Left lobe of liver (tissue), 2 donors: ENCODE measurements at regions not wholly inside any gene's neighbourhood (a gene's known extent, or its start where the extent isn't known, plus 50 kb on each side); places are given as distances from the start of the nearest gene placed in this dataset.

ENCODE experiments used
- ATAC-seq: fragments of 200-7000 bp; cut with Tn5 transposase; one replicate; pipeline ENCODE4 v1.9.1; 2020; ENCODE audit warnings: mild to moderate bottlenecking, moderate library complexity
- DNase-seq: peaks from one replicate; pipeline ENCODE4 v3.0.0-alpha.2; 2020; ENCODE audit warnings: low spot score
- donor health status: DM: no; HTN: no; CAD: no; lungs with moderate emphysema.
- donor health status: DM: no; HTN: yes; CAD: no.

DNA sequence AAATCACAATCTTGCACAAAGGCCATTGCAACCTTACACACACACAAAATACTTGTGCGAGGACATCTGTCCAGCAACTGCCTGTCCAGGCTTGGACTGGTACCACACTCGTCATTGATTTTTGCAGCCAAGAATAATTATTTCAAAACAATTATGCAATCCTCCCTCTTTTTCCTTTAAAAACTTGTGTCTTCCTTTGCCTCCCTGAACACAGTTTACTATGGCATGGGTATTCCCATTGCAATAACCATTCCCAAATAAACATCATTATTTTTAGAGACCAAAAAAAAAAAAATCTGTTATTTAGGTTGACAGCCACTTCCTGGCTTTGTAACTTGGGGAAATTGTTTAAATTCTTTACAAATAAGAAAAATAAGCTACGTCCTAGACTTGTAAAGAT, 54.0 kb downstream of the C11orf91 start:
- DNase-seq: no peak
- no peak for ATAC-seq

DNA sequence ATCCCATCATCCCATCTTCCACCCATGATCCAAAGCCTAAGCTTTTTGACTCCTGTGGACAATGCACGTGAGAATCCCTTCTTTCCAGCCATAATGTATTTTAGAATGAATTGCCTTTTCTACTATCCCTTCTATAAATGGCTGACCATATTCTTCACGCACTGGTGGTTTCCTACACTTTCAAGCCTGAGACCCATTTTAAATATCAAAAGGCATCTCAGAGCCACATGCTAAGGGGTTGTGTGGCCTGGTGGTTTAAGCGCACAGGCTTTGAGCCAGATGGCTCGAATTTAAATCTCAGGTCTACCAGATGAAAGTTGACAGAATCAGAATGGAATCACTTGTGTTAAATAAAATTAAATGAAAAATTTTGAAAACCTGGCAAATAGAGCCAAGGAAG, 54.5 kb downstream of the C11orf91 start:
- ATAC-seq (no peak), DNase-seq (no peak)

DNA sequence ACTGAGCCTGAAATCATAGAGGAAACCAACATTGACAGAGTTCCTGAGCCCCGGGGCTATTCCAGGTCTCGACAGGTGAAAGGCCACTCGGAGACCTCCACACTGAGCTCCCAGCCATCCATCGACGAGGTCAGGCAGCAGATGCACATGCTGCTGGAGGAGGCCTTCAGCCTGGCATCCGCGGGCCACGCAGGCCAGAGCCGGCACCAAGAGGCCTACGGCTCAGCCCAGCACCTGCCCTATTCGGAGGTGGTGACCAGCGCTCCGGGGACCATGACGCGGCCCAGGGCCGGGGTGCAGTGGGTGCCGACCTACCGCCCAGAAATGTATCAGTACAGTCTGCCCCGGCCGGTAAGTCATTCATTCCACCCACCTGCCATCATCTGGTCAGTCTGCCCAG, 54.9 kb downstream of the C11orf91 start:
- DNase-seq (no peak), ATAC-seq (no peak)

DNA sequence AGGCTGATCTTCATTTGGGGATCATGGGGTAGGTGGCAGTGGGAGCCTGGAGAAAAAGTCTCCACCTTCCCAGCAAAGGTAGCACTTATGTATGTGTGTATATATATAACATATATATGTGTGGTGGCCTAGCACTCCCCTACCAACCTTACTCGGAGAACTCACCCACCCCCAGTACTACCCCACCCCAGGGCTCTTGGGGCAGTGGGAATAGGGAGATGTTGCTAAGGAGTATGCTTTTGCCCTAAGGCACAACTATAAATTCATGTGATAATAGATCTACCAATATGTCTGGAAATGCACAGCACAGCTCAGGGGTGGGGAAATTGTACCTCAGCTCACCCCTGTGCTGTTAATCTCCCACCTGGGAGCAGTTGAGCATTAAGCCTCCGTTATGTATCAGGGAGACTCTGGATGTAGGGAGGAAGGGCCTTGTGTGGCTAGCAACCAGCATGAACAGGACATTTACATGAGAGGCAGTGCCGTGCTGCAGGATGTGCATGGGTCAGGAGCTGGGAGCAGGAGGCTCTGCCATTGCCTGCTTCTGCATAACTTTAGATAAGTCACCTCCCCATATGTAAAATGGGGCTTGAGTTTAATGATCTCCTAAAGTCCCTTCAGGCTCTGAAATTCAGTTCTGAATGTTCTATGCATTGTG, 57.3 kb downstream of the C11orf91 start:
- ATAC-seq (no peak), DNase-seq (no peak)

DNA sequence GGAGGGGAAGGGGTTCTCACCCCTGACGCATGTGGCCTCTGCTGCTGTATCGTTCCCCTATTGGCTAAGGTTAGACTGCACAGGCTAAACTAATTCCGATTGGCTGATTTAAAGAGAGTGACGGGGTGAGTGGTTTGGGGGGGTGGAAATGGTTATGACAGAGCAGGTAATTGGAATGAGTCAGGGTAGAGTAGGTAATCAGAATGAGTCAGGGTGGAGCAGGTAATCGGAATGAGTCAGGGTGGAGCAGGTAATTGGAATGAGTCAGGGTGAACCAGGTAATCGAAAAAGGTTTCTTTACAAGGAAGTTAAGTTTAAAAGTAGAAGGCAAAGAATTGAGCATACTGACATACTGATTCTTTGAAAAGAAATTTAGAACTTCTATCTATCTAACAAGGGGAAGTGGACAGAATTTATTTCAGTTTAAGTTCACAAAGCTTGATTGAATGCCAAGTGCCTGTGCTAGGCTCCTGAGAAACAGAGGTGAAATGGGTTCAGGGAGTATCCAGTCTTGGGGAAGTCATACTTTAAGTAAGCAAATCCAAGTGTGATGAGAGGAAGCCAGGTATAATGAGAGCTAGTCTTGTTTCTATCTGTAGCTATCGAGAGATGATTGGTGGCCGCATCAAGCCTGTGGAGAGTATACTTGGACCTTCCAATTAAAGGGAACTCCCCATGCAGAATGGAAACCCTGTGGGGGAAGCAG, 58.0 kb downstream of the C11orf91 start:
- no peak for ATAC-seq
- DNase-seq: no peak

DNA sequence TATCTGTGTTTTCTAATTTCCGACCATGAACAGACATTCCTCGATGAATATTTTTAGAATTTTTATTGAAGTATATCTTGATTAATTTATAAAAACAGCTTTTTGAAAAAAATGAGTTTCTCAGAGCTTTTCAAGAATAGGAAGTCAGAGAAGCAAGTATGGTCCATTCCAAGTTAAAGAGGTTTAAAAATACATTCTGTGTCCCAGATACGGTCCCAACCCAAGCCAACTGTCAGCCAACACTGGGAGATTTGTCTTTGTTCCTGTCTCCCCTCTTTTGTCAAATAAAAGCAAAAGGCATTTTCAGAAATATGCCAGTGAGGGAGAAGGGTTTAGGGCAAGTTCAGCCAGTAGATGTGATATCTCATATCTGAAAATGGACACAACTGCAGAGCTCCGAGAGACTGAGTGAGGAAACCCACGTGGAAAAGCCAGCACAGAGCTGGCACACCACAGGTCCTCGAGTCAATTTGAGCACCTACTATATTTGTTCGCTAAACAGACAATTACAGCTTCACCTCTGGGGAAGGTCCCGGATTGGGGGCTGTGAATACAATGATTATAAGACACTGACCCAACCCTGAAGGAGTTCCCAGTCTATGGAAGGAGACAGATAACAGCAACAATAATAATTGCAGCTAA, 59.8 kb downstream of the C11orf91 start:
- no peak for ATAC-seq
- no peak for DNase-seq

DNA sequence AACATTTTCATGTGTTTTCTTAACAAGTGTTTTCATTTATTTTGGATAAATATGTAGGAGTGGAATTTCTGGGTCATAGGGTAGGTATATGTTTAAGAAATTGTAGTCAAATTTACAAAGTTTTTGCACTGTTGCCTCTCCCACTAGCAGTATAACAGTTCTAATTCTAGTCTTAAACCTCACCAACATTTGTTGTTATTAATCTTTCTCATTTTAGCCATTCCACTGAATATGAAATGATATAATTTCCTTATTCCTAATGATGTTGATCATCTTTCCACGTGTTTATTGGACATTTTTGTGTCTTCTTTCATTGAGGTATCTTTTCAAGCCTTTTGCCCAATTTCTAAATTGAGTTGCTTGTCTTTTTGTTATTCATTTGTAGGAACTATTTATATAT, 62.0 kb downstream of the C11orf91 start:
- ATAC-seq (no peak), DNase-seq (no peak)

DNA sequence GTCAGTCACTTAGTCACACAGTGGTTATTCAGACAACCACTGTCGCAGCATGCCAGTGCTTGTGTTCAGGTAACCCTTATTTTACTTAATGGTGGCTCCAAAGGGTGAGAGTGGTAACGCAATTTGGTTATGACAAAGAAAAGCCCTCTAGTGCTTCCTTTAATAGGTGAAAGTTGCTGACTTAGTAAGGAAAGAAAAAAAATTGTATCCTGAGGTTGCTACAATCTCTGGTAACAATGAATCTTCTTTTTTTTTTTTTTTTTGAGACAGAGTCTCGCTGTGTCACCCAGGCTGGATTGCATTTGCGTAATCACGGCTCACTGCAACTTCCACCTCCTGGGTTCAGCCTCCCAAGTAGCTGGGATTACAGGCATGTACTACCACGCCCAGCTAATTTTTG, 64.5 kb downstream of the C11orf91 start:
- DNase-seq: no peak
- ATAC-seq: no peak

DNA sequence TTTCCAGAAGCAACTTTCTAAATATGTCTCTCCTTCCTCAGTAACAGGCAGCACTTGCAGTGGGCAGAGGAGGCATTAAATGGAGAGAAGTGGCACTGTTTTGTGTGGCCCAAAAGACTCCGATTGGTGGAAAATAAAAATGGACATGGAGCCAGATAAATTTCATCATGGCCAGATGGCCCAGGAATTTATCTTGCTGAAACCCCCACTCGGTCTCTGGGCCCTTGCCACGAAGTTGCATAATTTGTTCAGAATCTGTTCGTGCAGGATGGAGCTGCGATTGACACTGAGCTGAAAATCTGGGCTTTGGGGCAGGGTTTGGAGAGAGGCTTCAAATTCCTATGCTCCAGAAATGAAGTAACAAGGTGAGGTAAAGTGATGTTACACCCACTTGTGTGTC, 65.5 kb downstream of the C11orf91 start:
- ATAC-seq: no peak

DNA sequence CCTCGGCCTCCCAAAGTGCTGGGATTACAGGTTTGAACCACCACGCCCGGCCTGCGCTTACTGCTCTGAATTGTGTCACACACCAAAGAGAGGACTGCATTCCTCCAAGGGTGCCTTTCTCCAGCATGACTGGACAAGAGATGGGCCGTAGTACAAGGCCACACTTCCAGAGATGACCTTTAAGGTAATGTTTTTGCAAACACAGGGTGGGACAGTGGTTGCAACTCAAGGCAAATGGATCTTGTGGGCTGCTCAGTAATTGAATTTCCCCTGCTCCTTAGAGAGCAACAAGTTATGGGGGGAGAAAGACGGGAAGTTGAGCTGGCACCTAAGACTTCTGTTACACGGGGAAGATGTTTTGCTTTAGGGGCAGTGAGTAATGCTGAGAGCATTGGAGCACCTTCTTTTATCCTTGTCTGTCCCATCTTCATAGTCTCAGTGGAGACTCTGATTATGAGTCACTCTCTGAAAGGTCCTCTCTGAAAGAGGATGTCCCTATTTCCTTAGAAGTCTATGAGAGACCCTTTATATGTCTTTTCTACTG, 66.3 kb downstream of the C11orf91 start:
- no peak for DNase-seq
- ATAC-seq: no peak

More for the DNA sequence above, 65.5 kb downstream of the C11orf91 start:
- no peak for DNase-seq

DNA sequence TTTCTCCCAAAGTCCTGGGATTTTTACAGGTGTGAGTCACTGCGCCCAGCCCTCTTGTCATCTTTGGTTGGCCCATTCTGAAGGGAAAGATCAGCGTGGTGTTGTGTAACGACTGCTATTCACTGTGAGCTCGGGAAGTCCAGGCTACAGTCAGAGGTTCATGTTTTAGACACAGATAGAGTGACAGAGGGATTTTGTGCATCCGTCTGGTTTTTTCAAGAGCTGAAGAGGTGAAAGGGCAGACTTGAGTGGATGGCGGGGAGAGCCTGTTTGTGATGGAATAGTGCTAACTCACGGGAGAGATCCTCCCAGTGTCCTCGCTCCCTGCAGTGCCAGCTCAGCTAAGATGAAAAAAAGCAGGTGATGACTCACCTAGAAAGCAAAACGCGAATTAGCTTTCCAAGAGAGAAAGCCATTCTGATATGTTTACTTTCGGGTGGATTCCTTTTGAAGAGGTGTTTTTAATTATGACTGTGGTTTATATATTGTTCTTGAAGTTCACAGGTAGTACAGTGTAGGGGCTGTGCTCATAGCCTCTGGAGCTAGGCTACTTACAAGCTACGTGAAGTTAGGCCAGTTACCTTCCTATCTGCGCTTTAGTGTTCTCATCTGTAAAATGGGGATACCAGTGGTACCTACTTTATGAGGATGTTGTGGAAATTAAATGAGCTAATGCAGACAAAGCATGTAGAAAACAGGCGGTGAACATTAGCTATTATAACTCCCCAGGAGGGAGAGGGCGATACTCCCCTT, 67.2 kb downstream of the C11orf91 start:
- ATAC-seq: no peak
- DNase-seq: no peak

DNA sequence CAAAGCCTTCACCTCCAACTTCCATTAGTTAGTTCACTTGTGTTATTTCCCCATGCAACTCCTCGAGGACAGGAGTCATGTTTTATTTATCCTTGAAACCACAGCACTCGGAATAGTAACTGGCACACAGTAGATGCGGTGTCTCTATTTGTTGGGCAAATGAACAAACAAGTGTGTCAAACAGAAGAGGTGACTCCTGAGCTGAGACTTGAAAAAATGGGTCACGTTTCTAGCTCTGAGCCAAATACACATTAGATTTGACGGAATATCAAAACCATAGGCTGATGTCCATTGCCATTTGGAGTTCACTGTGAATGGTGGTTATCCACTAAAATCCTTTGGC, 68.9 kb downstream of the C11orf91 start:
- DNase-seq: no peak
- no peak for ATAC-seq

DNA sequence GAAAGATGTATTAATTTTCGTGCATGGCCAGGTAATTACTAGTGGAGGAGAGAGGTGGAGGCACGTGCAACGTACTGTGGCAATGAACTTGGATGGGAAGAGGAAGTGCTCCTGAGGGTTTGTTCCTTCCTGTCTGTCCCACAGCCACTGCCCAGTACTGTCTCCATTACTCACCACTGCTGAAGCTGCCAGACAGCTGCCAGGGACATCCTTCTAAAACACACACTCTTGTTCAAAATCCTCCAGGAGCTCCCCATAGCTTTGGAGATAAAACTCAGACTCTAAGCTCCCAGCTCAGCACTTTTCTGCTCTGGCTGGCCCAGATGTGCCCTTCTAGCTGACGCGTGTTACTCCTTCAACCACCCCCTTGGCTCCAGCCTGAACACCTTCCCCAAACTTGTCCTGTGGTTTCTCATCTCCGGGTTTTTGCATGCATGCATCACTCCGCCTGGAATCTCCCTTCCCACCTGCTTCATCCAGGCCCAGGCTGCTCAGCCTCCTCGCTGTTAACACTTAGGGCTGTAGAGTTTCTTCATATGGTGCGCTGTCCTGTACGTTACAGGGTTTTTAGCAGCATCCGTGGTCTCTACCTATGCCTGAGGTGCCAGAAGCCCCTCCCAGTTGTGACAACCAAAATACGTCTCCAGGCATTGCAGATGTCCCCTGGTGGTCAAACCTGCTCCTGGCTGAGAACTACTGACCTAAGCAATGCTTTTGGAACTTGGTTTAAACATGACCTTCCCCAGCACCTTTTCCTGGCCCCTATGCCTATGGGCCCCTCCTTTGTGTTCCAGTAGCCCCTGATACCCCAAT, 69.5 kb downstream of the C11orf91 start:
- DNase-seq: no peak
- no peak for ATAC-seq

DNA sequence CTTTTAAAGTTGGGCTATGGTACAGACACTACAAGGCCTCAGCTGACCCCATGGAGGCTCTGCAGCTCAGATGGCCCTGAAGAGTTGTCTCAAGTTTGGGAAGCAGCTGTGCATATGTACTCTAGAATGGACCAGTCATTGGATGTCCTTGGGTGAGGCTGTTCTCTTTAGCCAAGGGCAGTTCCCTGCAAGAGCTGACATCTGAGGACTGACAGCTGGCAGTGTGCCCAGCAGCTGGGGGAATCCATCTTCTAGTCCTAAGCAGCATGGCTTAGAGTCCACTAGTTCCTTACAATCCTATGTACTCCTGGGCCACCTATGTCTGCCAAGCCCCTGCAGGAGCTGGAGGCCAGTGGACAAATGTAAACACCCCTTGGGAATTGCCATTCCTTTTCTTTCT, 76.5 kb downstream of the C11orf91 start:
- no peak for DNase-seq
- ATAC-seq: no peak

DNA sequence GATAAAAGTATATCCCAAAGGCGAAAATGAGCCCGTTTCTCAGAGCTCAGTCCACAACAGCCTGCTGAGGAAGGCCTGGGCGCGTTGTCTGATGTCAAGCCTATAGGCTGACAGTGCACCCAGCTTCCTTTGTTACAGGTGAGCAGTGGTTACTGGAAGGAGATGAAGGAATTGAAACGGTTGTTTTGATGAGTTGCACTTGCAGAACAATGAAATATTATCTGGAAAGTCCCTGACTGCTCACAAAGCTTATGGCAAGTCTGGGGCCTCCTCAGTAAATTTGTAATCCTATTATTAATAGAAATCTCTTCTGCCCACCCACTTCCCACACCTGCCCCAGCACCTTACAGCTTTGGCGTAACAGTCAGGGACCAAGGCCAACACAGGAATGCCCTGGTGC, 77.8 kb downstream of the C11orf91 start:
- ATAC-seq (no peak), DNase-seq (no peak)

DNA sequence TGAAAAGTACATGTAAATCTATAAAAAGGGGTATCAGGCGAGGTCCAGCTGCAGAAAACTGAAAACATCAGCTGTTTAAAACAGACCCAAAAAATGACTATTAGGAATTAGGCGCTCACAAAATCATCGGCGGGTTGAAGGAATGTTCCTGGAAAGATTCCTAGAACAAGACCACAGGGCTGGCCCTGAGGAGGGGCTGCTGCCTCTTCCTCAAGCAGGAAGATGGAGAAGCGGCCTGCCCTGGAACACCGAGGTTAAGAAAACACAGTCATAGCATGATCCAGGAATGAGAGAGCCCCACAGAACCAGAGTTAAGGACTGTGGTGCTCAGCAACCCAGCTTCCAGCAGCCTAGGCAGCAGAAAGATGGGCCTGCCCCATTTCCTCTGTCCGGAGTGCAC, 78.4 kb downstream of the C11orf91 start:
- ATAC-seq: no peak
- no peak for DNase-seq

DNA sequence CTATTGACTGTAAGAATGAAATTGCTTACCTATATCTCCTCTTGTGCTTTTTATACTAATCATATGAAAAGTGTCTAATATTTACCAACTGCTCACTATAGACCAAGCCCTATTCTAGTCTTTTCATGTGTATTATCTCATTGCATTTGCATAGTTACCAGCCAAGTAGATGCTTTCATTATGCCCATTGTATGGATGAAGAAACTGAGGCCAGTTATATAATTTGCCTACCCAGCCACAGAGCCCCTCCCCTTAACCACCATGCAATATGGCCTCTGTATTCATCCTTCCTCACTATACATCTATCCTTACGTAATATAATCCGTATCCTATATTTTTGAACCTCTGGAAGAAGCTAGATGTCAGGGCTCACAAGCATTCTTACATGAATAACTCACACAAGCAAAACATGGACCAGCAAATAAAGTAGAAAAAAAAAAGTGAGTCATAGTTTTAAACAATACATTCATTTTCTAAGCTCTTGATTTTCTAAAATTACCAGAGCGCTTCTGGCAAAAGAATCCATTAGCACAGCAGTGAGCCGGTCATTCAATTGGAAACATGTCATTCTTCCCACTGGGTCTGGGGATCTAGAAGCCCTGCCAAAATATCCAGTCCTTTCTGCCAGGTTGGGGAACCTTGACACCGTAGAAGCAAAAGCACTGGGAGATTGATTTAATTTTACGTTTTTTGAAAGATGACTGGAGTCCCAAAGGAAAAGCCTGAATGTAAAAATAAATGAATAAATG, 80.0 kb downstream of the C11orf91 start:
- DNase-seq (no peak), ATAC-seq (no peak)

DNA sequence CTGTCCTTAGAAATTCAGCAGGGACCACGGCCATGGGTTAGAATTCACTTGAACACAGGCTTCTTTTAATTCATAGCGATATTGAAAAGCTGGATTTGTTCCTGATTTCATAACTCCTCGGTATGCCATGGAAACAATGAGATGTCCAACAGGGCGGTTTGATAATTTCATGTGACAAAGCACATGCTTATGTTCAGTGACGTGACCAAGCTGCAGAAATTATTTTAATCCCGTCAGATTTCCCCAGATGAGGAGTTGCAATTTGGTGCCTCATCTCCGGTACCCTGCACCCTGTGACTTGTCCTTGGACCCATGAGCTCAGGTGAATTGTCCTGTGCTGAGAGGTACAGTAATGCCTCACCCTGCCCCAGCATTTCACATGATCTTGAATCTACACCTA, 81.7 kb downstream of the C11orf91 start:
- ATAC-seq: no peak
- DNase-seq: no peak

DNA sequence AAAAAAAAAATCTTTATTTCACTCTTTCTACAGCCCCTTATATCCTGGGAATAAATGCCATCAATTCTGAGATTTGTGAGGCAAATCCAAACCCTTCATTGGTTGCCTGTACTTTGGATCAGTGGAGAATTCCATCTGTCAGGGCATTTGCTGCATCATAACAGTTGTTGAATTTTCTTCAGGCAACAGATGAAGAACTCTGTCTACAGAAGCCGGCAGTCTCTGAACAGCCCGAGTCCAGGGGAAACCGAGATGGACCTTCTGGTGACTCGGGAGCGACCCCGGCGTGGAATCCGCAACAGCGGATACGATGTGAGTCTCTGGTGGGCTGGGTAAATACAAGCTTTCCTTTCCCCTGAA, 82.3 kb downstream of the C11orf91 start:
- no peak for ATAC-seq
- no peak for DNase-seq
